Neural cell (in vitro differentiated cells): ENCODE measurements at regions not wholly inside any gene's neighbourhood (a gene's known extent, or its start where the extent isn't known, plus 50 kb on each side); places are given as distances from the start of the nearest gene placed in this dataset.

ENCODE experiments used
- H2AFZ ChIP-seq: fragments of 200-600, 300-800 bp; sonication (generic), shearing (Covaris generic); 2 replicates; pipeline ENCODE4 v1.6.0; 2014; ENCODE audit warnings: low read depth, mild to moderate bottlenecking, antibody characterized with exemption, low read length, moderate library complexity
- H3F3A ChIP-seq: fragments of 200-600 bp; shearing (Covaris generic); 2 replicates; pipeline ENCODE4 v1.6.1; 2016; ENCODE audit warnings: mild to moderate bottlenecking, moderate library complexity, mixed read lengths, antibody characterized with exemption, low read length; ENCODE audit not compliant: insufficient read depth, poor library complexity, severe bottlenecking
- H3K27ac ChIP-seq: fragments of 200-600, 300-800 bp; sonication (generic), shearing (Covaris generic); 2 replicates; pipeline ENCODE4 v1.5.1; 2014; ENCODE audit warnings: mild to moderate bottlenecking, low read length, moderate library complexity
- H3K27me3 ChIP-seq: fragments of 300-800, 200-600 bp; sonication (generic), shearing (Covaris generic); 2 replicates; pipeline ENCODE4 v1.6.0; 2014; ENCODE audit warnings: mild to moderate bottlenecking, low read depth, low read length, moderate library complexity; ENCODE audit not compliant: insufficient read depth
- H3K36me3 ChIP-seq: fragments of 300-800, 200-600 bp; sonication (generic), shearing (Covaris generic); 2 replicates; pipeline ENCODE4 v1.5.1; 2014; ENCODE audit warnings: mild to moderate bottlenecking, antibody characterized with exemption, low read length, moderate library complexity; ENCODE audit not compliant: insufficient read depth
- H3K4me2 ChIP-seq: fragments of 300-800, 200-600 bp; sonication (generic), shearing (Covaris generic); 2 replicates; pipeline ENCODE4 v1.6.0; 2014; ENCODE audit warnings: mild to moderate bottlenecking, low read length
- H3K4me3 ChIP-seq: fragments of 300-800, 200-600 bp; sonication (generic), shearing (Covaris generic); 2 replicates; pipeline ENCODE4 v1.5.1; 2014; ENCODE audit warnings: mild to moderate bottlenecking, low read length, moderate library complexity
- H3K79me2 ChIP-seq: fragments of 200-600 bp; shearing (Covaris generic); replicated peaks from 2 replicates; pipeline ENCODE4 v1.6.0; 2014; ENCODE audit warnings: mild to moderate bottlenecking, low read length, moderate library complexity; ENCODE audit not compliant: insufficient read depth
- H3K9ac ChIP-seq: fragments of 300-800, 200-600 bp; sonication (generic), shearing (Covaris generic); 2 replicates; pipeline ENCODE4 v1.6.1; 2016; ENCODE audit warnings: mild to moderate bottlenecking, low read length, mixed read lengths
- H3K9me2 ChIP-seq: fragments of 200-600 bp; shearing (Covaris generic); 2 replicates; pipeline ENCODE4 v1.6.1; 2016; ENCODE audit warnings: mild to moderate bottlenecking, low read length, mixed read lengths; ENCODE audit not compliant: insufficient read depth
- H3K9me3 ChIP-seq: fragments of 200-600, 300-800 bp; sonication (generic), shearing (Covaris generic); 2 replicates; pipeline ENCODE4 v1.6.1; 2016; ENCODE audit warnings: mild to moderate bottlenecking, mixed run types, low read length, moderate library complexity, mixed read lengths
- H4K20me1 ChIP-seq: fragments of 200-600 bp; shearing (Covaris generic); 2 replicates; pipeline ENCODE4 v1.6.1; 2016; ENCODE audit warnings: mild to moderate bottlenecking, mixed run types; ENCODE audit not compliant: insufficient read depth
- CTCF ChIP-seq: fragments of 450-650 bp; IDR thresholded peaks from 2 replicates; pipeline ENCODE4 v1.5.1; 2014; ENCODE audit warnings: antibody characterized with exemption, mild to moderate bottlenecking, moderate library complexity; ENCODE audit not compliant: poor library complexity, severe bottlenecking
- EP300 ChIP-seq: fragments of 450-650 bp; conservative IDR thresholded peaks from 2 replicates; pipeline ENCODE4 v1.6.1; 2014; ENCODE audit warnings: antibody characterized with exemption, mild to moderate bottlenecking, moderate library complexity; ENCODE audit not compliant: poor library complexity, severe bottlenecking
- EZH2 ChIP-seq: fragments of 200-600, 300-800 bp; shearing (Covaris generic), sonication (generic); IDR thresholded peaks from 2 replicates; pipeline ENCODE4 v1.6.1; 2014; ENCODE audit warnings: antibody characterized with exemption, low read length, borderline replicate concordance, mild to moderate bottlenecking; ENCODE audit not compliant: insufficient read depth, poor library complexity, severe bottlenecking
- MXI1 ChIP-seq: fragments of 450-650 bp; conservative IDR thresholded peaks from 2 replicates; pipeline ENCODE4 v1.6.1; 2014; ENCODE audit warnings: antibody characterized with exemption, mild to moderate bottlenecking; ENCODE audit not compliant: poor library complexity, severe bottlenecking
- POLR2AphosphoS5 ChIP-seq: IDR thresholded peaks from 2 replicates; pipeline ENCODE4 v1.6.1; 2012
- RAD21 ChIP-seq: fragments of 450-650 bp; conservative IDR thresholded peaks from 2 replicates; pipeline ENCODE4 v1.6.1; 2014; ENCODE audit warnings: antibody characterized with exemption, mild to moderate bottlenecking, moderate library complexity
- REST ChIP-seq: IDR thresholded peaks from 2 replicates; pipeline ENCODE4 v1.6.1; 2012; ENCODE audit warnings: borderline replicate concordance
- SMC3 ChIP-seq: fragments of 450-650 bp; conservative IDR thresholded peaks from 2 replicates; pipeline ENCODE4 v1.6.1; 2014; ENCODE audit warnings: antibody characterized with exemption, mild to moderate bottlenecking, moderate library complexity; ENCODE audit not compliant: poor library complexity
- TAF1 ChIP-seq: IDR thresholded peaks from 2 replicates; pipeline ENCODE4 v1.6.1; 2012; ENCODE audit warnings: low read depth

- Histone ChIP-seq H3K9ac (no peak overlapping the region), H3F3A (no peaks in the 10 kb centered on the region), H3K27me3 (no peaks in the 10 kb centered on the region), H3K9me2 (no peaks in the 10 kb centered on the region), H2AFZ (no peak overlapping the region), H3K36me3 (no peaks in the 10 kb centered on the region), H3K4me3 (no peak overlapping the region), H3K4me2 (no peak overlapping the region), H4K20me1 (no peaks in the 10 kb centered on the region), H3K9me3 (no peaks in the 10 kb centered on the region), H3K27ac (no peak overlapping the region), H3K79me2 (no peaks in the 10 kb centered on the region)
- TF ChIP-seq TAF1 (no peak), REST (no peak), EZH2 (no peak), MXI1 (no peak), CTCF (no peak), POLR2AphosphoS5 (no peak), RAD21 (no peak), EP300 (no peak), SMC3 (no peak)
Observed at GRCh38 chr6:144753023-144753705, 468.0 kb downstream of the UTRN start.

- Histone ChIP-seq H3F3A (no peaks in the 10 kb centered on the region), H3K9me3 (no peaks in the 10 kb centered on the region), H3K79me2 (no peaks in the 10 kb centered on the region), H3K4me3 (no peak overlapping the region), H3K27ac (no peak overlapping the region), H2AFZ (no peak overlapping the region), H3K27me3 (no peaks in the 10 kb centered on the region), H3K36me3 (no peaks in the 10 kb centered on the region), H4K20me1 (no peaks in the 10 kb centered on the region), H3K9me2 (no peaks in the 10 kb centered on the region), H3K4me2 (no peak overlapping the region), H3K9ac (no peak overlapping the region)
- TF ChIP-seq POLR2AphosphoS5 (no peak), EP300 (no peak), RAD21 (no peak), SMC3 (no peak), EZH2 (no peak), TAF1 (no peak)
Observed at GRCh38 chr6:144756469-144756868, 471.3 kb downstream of the UTRN start.
